ENCODE measurements at regions not wholly inside any gene's neighbourhood (a gene's known extent, or its start where the extent isn't known, plus 50 kb on each side); places are given as distances from the start of the nearest gene placed in this dataset.

GRCh38 chr12:3958534-3958933, 85.3 kb upstream of the PARP11 start:
- TF ChIP-seq CTCF (conservative IDR thresholded peaks at IDR 0.05): no peak
- no peak for TF ChIP-seq ZFX (IDR thresholded peaks at IDR 0.05)

Data from C4-2B (cell line).